Neural cell (in vitro differentiated cells): ENCODE measurements at regions not wholly inside any gene's neighbourhood (a gene's known extent, or its start where the extent isn't known, plus 50 kb on each side); places are given as distances from the start of the nearest gene placed in this dataset.

Experiments used
- H2AFZ ChIP-seq: fragments of 200-600, 300-800 bp; sonication (generic), shearing (Covaris generic); 2 replicates; pipeline ENCODE4 v1.6.0; 2014; ENCODE audit warnings: low read depth, mild to moderate bottlenecking, antibody characterized with exemption, low read length, moderate library complexity
- H3F3A ChIP-seq: fragments of 200-600 bp; shearing (Covaris generic); 2 replicates; pipeline ENCODE4 v1.6.1; 2016; ENCODE audit warnings: mild to moderate bottlenecking, moderate library complexity, mixed read lengths, antibody characterized with exemption, low read length; ENCODE audit not compliant: insufficient read depth, poor library complexity, severe bottlenecking
- H3K27ac ChIP-seq: fragments of 200-600, 300-800 bp; sonication (generic), shearing (Covaris generic); 2 replicates; pipeline ENCODE4 v1.5.1; 2014; ENCODE audit warnings: mild to moderate bottlenecking, low read length, moderate library complexity
- H3K27me3 ChIP-seq: fragments of 300-800, 200-600 bp; sonication (generic), shearing (Covaris generic); 2 replicates; pipeline ENCODE4 v1.6.0; 2014; ENCODE audit warnings: mild to moderate bottlenecking, low read depth, low read length, moderate library complexity; ENCODE audit not compliant: insufficient read depth
- H3K36me3 ChIP-seq: fragments of 300-800, 200-600 bp; sonication (generic), shearing (Covaris generic); 2 replicates; pipeline ENCODE4 v1.5.1; 2014; ENCODE audit warnings: mild to moderate bottlenecking, antibody characterized with exemption, low read length, moderate library complexity; ENCODE audit not compliant: insufficient read depth
- H3K4me2 ChIP-seq: fragments of 300-800, 200-600 bp; sonication (generic), shearing (Covaris generic); 2 replicates; pipeline ENCODE4 v1.6.0; 2014; ENCODE audit warnings: mild to moderate bottlenecking, low read length
- H3K4me3 ChIP-seq: fragments of 300-800, 200-600 bp; sonication (generic), shearing (Covaris generic); 2 replicates; pipeline ENCODE4 v1.5.1; 2014; ENCODE audit warnings: mild to moderate bottlenecking, low read length, moderate library complexity
- H3K79me2 ChIP-seq: fragments of 200-600 bp; shearing (Covaris generic); replicated peaks from 2 replicates; pipeline ENCODE4 v1.6.0; 2014; ENCODE audit warnings: mild to moderate bottlenecking, low read length, moderate library complexity; ENCODE audit not compliant: insufficient read depth
- H3K9ac ChIP-seq: fragments of 300-800, 200-600 bp; sonication (generic), shearing (Covaris generic); 2 replicates; pipeline ENCODE4 v1.6.1; 2016; ENCODE audit warnings: mild to moderate bottlenecking, low read length, mixed read lengths
- H3K9me2 ChIP-seq: fragments of 200-600 bp; shearing (Covaris generic); 2 replicates; pipeline ENCODE4 v1.6.1; 2016; ENCODE audit warnings: mild to moderate bottlenecking, low read length, mixed read lengths; ENCODE audit not compliant: insufficient read depth
- H3K9me3 ChIP-seq: fragments of 200-600, 300-800 bp; sonication (generic), shearing (Covaris generic); 2 replicates; pipeline ENCODE4 v1.6.1; 2016; ENCODE audit warnings: mild to moderate bottlenecking, mixed run types, low read length, moderate library complexity, mixed read lengths
- H4K20me1 ChIP-seq: fragments of 200-600 bp; shearing (Covaris generic); 2 replicates; pipeline ENCODE4 v1.6.1; 2016; ENCODE audit warnings: mild to moderate bottlenecking, mixed run types; ENCODE audit not compliant: insufficient read depth
- EP300 ChIP-seq: fragments of 450-650 bp; conservative IDR thresholded peaks from 2 replicates; pipeline ENCODE4 v1.6.1; 2014; ENCODE audit warnings: antibody characterized with exemption, mild to moderate bottlenecking, moderate library complexity; ENCODE audit not compliant: poor library complexity, severe bottlenecking
- EZH2 ChIP-seq: fragments of 200-600, 300-800 bp; shearing (Covaris generic), sonication (generic); IDR thresholded peaks from 2 replicates; pipeline ENCODE4 v1.6.1; 2014; ENCODE audit warnings: antibody characterized with exemption, low read length, borderline replicate concordance, mild to moderate bottlenecking; ENCODE audit not compliant: insufficient read depth, poor library complexity, severe bottlenecking
- MXI1 ChIP-seq: fragments of 450-650 bp; conservative IDR thresholded peaks from 2 replicates; pipeline ENCODE4 v1.6.1; 2014; ENCODE audit warnings: antibody characterized with exemption, mild to moderate bottlenecking; ENCODE audit not compliant: poor library complexity, severe bottlenecking
- POLR2AphosphoS5 ChIP-seq: IDR thresholded peaks from 2 replicates; pipeline ENCODE4 v1.6.1; 2012
- RAD21 ChIP-seq: fragments of 450-650 bp; conservative IDR thresholded peaks from 2 replicates; pipeline ENCODE4 v1.6.1; 2014; ENCODE audit warnings: antibody characterized with exemption, mild to moderate bottlenecking, moderate library complexity
- SMC3 ChIP-seq: fragments of 450-650 bp; conservative IDR thresholded peaks from 2 replicates; pipeline ENCODE4 v1.6.1; 2014; ENCODE audit warnings: antibody characterized with exemption, mild to moderate bottlenecking, moderate library complexity; ENCODE audit not compliant: poor library complexity
- TAF1 ChIP-seq: IDR thresholded peaks from 2 replicates; pipeline ENCODE4 v1.6.1; 2012; ENCODE audit warnings: low read depth
- TF ChIP-seq, protein P1 (sequence below): IDR thresholded peaks from 2 replicates; pipeline ENCODE4 v1.6.1; 2012; ENCODE audit warnings: borderline replicate concordance
- TF ChIP-seq, protein P2 (sequence below): fragments of 450-650 bp; IDR thresholded peaks from 2 replicates; pipeline ENCODE4 v1.5.1; 2014; ENCODE audit warnings: antibody characterized with exemption, mild to moderate bottlenecking, moderate library complexity; ENCODE audit not compliant: poor library complexity, severe bottlenecking

DNA sequence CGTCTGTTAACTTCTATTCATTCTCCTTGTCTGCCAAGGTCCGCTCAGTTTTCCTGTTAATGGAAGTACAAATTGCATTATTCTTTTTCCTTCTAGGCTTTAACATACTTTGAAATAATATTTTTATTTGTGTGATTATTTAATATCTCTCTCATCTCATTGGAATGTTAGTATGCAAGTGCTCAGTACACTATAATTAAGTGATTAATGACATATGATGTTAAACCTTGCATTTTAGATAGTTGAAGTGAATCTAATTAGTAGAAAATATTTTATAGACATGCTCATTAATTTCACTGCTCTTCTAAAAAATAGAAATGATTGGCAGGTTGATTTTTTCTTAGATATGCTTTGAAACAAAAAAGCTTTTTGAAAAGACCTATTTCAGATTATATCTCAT lies 1079.8 kb downstream of the RAPGEF2 start:
- Histone ChIP-seq H2AFZ (no peak overlapping the region), H3K4me2 (no peak overlapping the region), H3K4me3 (no peak overlapping the region), H3K36me3 (no peaks in the 10 kb centered on the region), H3K27ac (no peak overlapping the region), H3K9ac (no peak overlapping the region), H3K9me2 (no peaks in the 10 kb centered on the region), H3F3A (no peaks in the 10 kb centered on the region), H3K9me3 (no peaks in the 10 kb centered on the region), H3K79me2 (no peaks in the 10 kb centered on the region), H4K20me1 (no peaks in the 10 kb centered on the region), H3K27me3 (no peaks in the 10 kb centered on the region)
- TF ChIP-seq TAF1 (no peak), SMC3 (no peak), POLR2AphosphoS5 (no peak), MXI1 (no peak), EZH2 (no peak), RAD21 (no peak), EP300 (no peak)
- TF ChIP-seq, protein P1, sequence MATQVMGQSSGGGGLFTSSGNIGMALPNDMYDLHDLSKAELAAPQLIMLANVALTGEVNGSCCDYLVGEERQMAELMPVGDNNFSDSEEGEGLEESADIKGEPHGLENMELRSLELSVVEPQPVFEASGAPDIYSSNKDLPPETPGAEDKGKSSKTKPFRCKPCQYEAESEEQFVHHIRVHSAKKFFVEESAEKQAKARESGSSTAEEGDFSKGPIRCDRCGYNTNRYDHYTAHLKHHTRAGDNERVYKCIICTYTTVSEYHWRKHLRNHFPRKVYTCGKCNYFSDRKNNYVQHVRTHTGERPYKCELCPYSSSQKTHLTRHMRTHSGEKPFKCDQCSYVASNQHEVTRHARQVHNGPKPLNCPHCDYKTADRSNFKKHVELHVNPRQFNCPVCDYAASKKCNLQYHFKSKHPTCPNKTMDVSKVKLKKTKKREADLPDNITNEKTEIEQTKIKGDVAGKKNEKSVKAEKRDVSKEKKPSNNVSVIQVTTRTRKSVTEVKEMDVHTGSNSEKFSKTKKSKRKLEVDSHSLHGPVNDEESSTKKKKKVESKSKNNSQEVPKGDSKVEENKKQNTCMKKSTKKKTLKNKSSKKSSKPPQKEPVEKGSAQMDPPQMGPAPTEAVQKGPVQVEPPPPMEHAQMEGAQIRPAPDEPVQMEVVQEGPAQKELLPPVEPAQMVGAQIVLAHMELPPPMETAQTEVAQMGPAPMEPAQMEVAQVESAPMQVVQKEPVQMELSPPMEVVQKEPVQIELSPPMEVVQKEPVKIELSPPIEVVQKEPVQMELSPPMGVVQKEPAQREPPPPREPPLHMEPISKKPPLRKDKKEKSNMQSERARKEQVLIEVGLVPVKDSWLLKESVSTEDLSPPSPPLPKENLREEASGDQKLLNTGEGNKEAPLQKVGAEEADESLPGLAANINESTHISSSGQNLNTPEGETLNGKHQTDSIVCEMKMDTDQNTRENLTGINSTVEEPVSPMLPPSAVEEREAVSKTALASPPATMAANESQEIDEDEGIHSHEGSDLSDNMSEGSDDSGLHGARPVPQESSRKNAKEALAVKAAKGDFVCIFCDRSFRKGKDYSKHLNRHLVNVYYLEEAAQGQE = no peak
- TF ChIP-seq, protein P2, sequence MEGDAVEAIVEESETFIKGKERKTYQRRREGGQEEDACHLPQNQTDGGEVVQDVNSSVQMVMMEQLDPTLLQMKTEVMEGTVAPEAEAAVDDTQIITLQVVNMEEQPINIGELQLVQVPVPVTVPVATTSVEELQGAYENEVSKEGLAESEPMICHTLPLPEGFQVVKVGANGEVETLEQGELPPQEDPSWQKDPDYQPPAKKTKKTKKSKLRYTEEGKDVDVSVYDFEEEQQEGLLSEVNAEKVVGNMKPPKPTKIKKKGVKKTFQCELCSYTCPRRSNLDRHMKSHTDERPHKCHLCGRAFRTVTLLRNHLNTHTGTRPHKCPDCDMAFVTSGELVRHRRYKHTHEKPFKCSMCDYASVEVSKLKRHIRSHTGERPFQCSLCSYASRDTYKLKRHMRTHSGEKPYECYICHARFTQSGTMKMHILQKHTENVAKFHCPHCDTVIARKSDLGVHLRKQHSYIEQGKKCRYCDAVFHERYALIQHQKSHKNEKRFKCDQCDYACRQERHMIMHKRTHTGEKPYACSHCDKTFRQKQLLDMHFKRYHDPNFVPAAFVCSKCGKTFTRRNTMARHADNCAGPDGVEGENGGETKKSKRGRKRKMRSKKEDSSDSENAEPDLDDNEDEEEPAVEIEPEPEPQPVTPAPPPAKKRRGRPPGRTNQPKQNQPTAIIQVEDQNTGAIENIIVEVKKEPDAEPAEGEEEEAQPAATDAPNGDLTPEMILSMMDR = no peak

DNA sequence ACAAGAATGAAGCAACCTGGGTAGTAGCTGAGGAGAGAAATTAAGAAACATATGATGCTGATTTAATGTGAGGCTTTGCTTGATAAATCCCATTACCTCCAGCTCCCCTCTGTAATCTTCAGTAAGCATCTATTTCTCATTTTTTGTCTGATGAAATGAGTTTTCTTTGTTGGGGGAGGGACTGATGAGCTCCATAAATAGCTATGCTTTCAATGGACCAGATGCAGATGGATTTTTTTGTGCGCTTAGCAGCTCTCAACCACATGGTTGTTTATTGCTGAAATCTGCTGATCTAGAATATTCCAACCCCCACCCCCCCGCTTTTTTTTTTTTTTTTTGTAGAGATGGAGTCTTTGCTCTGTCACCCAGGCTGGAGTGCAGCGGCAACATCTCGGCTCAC lies 1082.0 kb downstream of the RAPGEF2 start:
- no peak for TF ChIP-seq RAD21
- TF ChIP-seq EZH2 = no peak
- TF ChIP-seq, protein P1 = no peak

More for the DNA sequence above, 1082.0 kb downstream of the RAPGEF2 start:
- no peaks in the 10 kb centered on the region for H4K20me1 ChIP-seq
- H3K9me2 ChIP-seq = no peaks in the 10 kb centered on the region
- no peaks in the 10 kb centered on the region for H3K36me3 ChIP-seq
- H3K27ac ChIP-seq = no peak overlapping the region
- H3K27me3 ChIP-seq = no peaks in the 10 kb centered on the region
- H3F3A ChIP-seq = no peaks in the 10 kb centered on the region
- no peak overlapping the region for H2AFZ ChIP-seq
- H3K9ac ChIP-seq = no peak overlapping the region
- no peak overlapping the region for H3K4me3 ChIP-seq
- H3K9me3 ChIP-seq = no peaks in the 10 kb centered on the region
- no peak overlapping the region for H3K4me2 ChIP-seq
- H3K79me2 ChIP-seq = no peaks in the 10 kb centered on the region
